ENCODE measurements at regions not wholly inside any gene's neighbourhood (a gene's known extent, or its start where the extent isn't known, plus 50 kb on each side); places are given as distances from the start of the nearest gene placed in this dataset.

GRCh38 chr17:72501404-72502370 lies 380.9 kb downstream of the SOX9 start:
- H3K4me3 ChIP-seq (ENCODE audit: low read depth, low read length): no peak overlapping the region
- TF ChIP-seq, protein P1, sequence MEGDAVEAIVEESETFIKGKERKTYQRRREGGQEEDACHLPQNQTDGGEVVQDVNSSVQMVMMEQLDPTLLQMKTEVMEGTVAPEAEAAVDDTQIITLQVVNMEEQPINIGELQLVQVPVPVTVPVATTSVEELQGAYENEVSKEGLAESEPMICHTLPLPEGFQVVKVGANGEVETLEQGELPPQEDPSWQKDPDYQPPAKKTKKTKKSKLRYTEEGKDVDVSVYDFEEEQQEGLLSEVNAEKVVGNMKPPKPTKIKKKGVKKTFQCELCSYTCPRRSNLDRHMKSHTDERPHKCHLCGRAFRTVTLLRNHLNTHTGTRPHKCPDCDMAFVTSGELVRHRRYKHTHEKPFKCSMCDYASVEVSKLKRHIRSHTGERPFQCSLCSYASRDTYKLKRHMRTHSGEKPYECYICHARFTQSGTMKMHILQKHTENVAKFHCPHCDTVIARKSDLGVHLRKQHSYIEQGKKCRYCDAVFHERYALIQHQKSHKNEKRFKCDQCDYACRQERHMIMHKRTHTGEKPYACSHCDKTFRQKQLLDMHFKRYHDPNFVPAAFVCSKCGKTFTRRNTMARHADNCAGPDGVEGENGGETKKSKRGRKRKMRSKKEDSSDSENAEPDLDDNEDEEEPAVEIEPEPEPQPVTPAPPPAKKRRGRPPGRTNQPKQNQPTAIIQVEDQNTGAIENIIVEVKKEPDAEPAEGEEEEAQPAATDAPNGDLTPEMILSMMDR (IDR thresholded peaks at IDR 0.05; ENCODE audit: low read depth, low read length): no peak
- no peaks in the 10 kb centered on the region for H3K27me3 ChIP-seq (ENCODE audit: insufficient read depth, low read depth, severe bottlenecking)
- H3K36me3 ChIP-seq: no peaks in the 10 kb centered on the region
- DNase-seq: no peak
- H3K27ac ChIP-seq: no peak overlapping the region
- H3K9me3 ChIP-seq (ENCODE audit: severe bottlenecking): no peaks in the 10 kb centered on the region

DNA sequence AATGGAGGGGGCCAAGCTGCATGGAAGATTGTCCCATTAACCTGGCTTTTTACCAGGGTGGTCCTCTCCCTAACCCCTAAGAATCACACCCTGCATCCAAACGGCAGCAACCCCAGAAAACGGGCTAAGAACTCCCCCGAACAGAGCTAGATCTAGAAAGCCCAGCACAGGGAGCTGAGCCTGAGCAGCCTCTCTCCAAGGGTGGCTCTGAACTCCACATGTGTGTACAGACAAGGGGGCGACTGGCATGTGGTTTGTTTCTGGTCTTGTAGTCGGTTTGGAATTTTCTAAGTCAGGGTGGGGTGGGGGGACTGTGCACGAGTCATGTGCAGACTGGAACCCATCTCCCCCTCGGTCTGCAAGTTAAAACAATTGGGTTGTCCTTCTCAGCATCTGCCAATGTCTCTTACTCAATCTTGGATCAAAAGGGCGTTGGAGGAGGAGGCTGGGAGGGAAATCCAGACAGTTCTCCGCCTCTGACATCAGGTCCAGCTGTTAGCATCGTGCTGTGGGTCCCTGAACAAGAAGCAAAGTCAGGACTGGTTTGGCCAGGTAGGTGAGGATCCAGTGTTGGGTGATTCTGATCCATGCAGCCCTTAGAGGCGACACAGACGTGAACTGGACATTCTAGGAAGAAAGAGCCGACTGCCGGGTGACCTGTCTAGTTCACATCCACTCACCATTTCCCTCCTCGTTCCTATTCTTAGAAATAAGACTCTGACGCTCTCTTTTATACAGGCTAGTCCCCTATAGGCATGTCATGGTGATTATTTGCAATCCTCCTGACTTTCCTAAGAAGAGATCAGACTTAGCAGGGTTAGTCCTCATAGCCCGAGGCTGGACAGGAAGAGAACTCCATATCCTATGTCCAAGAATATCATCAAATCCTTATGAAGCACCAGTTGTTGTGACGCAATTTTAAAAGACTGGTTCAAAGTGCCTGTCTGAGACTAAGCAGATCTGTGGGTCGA lies 381.8 kb downstream of the SOX9 start:
- no peak overlapping the region for H3K27ac ChIP-seq
- no peaks in the 10 kb centered on the region for H3K9me3 ChIP-seq (ENCODE audit: severe bottlenecking)
- TF ChIP-seq, protein P1 (IDR thresholded peaks at IDR 0.05; ENCODE audit: low read depth, low read length): no peak
- H3K27me3 ChIP-seq (ENCODE audit: insufficient read depth, low read depth, severe bottlenecking): no peaks in the 10 kb centered on the region
- DNase-seq: no peak
- no peak overlapping the region for H3K4me3 ChIP-seq (ENCODE audit: low read depth, low read length)
- no peaks in the 10 kb centered on the region for H3K36me3 ChIP-seq

DNA sequence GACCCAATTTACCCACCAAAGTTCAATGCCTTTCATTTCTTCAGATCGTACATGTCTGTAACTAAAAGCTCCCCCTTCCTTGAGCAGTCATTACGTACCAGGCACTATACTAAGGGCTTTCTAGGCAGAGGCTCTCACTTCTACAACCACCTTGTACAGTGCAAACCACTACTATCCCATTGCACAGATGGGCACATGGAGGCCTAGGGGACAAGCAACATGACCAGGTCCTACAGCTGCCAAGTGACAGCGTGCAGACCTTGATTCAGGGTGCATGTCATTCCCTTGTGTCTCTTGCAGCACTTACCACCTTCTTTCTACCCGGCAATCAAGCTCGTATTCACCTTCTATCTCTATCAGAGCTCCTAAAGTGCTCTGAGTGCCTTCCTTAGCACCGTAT lies 382.7 kb downstream of the SOX9 start:
- no peak for DNase-seq
- Histone ChIP-seq H3K36me3 (no peaks in the 10 kb centered on the region), H3K27ac (no peak overlapping the region), H3K27me3 (ENCODE audit: insufficient read depth, low read depth, severe bottlenecking) (no peaks in the 10 kb centered on the region), H3K4me3 (ENCODE audit: low read depth, low read length) (no peak overlapping the region), H3K9me3 (ENCODE audit: severe bottlenecking) (no peaks in the 10 kb centered on the region)
- TF ChIP-seq, protein P1 (IDR thresholded peaks at IDR 0.05; ENCODE audit: low read depth, low read length): no peak

- Histone ChIP-seq H3K36me3 (no peaks in the 10 kb centered on the region), H3K4me3 (ENCODE audit: low read depth, low read length) (no peak overlapping the region), H3K9me3 (ENCODE audit: severe bottlenecking) (no peaks in the 10 kb centered on the region), H3K27me3 (ENCODE audit: insufficient read depth, low read depth, severe bottlenecking) (no peaks in the 10 kb centered on the region), H3K27ac (no peak overlapping the region)
- TF ChIP-seq, protein P1 (IDR thresholded peaks at IDR 0.05; ENCODE audit: low read depth, low read length): no peak
- DNase-seq: no peak
Observed at GRCh38 chr17:72504783-72505182, 384.0 kb downstream of the SOX9 start.

DNA sequence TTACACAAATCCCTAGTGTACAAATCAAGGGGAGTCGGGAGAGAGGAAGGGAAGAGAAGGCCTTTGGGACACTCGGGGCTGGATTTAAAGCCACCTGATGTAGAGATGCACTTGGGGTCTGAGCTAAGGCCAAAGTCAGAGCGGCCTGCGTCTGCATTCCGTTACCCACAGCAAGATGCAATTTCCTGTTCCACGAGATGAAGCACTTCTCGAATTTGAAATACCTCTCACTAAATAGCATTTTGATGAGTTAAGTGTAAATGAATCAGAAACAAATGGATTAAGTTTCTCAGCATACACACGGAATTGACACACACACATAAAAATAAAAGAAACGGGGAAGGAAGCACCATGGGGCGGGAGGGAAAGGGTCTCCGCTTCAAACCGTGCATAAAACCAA lies 386.0 kb downstream of the SOX9 start:
- H3K9me3 ChIP-seq (ENCODE audit: severe bottlenecking): no peaks in the 10 kb centered on the region
- TF ChIP-seq, protein P1 (IDR thresholded peaks at IDR 0.05; ENCODE audit: low read depth, low read length): no peak

More for the DNA sequence above, 386.0 kb downstream of the SOX9 start:
- H3K27ac ChIP-seq: no peak overlapping the region
- H3K4me3 ChIP-seq (ENCODE audit: low read depth, low read length): no peak overlapping the region
- DNase-seq: no peak
- no peaks in the 10 kb centered on the region for H3K27me3 ChIP-seq (ENCODE audit: insufficient read depth, low read depth, severe bottlenecking)
- H3K36me3 ChIP-seq: no peaks in the 10 kb centered on the region

All from WERI-Rb-1 (cell line).